GM18868 (cell line): ENCODE measurements at regions not wholly inside any gene's neighbourhood (a gene's known extent, or its start where the extent isn't known, plus 50 kb on each side); places are given as distances from the start of the nearest gene placed in this dataset.

Source experiments
- ATAC-seq: cut with Tn5 transposase; IDR thresholded peaks from one replicate; pipeline ENCODE4 v1.9.1; 2021; ENCODE audit warnings: mild to moderate bottlenecking, moderate library complexity; ENCODE audit not compliant: unreplicated experiment

DNA sequence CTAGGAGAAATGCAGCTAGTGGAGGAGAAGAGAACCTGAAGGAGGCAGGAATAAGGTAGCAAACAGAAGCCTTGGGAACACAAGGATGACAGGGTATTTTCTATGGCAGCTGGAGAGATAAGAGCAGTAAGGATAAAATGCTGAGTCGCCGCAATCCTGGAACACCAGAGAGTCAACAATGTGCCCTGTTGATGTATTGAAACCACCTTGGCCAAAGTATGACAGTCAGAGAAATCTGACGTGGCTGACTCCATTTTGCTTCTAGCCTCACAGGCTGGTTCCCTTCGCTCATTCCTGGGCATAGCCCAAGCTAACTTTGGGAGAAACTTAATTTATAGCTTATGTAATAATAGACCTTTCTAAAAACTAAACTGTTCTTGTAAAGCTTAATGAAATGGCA lies 56.6 kb upstream of the C4orf54 start:
- no peak for ATAC-seq

DNA sequence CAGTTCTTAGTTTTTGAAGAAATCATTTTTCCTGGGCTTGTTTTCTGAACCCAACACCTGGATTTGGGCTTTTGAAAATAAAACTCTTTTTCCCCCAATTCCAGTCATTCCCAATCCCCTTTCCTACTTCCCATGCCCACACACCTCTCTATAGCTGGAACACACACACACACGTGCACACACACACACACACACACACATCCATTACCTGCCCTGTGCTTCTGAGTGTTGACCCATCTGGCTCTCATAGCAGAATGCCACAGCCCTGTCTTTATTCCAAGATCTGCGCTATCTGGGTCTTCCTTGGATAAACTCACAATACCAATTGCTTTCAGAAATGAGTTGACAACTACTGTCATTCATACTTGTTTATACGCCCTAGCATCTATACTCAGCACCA lies 54.9 kb upstream of the C4orf54 start:
- ATAC-seq = no peak

DNA sequence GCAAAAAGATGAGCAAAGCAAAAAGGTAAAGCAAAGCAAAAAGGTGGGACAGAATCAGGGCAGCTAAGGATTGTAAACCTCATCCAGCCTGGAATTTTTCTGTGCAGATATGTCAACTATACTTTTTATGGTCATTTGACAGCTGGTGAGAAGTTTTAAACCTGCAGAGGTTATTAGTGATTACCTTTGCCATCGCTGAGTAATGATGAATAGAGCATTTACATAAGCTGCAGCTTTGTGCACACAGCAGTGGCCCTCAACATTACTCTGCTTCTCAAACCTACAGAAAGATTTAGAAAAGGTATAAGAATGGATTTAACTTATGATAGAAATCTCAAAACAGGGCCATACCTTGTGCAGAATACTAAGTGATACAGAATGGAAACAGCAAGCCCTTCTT lies 54.5 kb upstream of the C4orf54 start:
- no peak for ATAC-seq

DNA sequence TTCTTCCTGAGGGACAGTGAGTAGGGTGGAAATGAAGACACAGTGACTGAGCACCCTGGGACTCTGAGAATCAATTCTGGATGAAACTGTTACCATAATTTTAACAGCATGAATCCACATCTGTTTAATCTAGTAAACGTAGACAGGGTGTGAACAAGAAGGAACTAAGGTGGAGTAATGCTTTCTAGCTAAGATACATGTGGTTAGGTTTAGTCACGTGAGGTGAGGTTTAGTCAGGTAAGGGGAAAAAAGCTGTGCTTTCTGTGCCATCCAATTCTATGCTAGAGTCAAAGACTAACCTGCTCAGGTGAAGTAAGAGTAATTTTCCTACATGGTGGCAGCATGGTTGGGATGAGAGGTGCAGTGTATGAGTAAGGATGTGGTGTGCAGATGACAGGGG lies 54.0 kb upstream of the C4orf54 start:
- ATAC-seq = no peak

DNA sequence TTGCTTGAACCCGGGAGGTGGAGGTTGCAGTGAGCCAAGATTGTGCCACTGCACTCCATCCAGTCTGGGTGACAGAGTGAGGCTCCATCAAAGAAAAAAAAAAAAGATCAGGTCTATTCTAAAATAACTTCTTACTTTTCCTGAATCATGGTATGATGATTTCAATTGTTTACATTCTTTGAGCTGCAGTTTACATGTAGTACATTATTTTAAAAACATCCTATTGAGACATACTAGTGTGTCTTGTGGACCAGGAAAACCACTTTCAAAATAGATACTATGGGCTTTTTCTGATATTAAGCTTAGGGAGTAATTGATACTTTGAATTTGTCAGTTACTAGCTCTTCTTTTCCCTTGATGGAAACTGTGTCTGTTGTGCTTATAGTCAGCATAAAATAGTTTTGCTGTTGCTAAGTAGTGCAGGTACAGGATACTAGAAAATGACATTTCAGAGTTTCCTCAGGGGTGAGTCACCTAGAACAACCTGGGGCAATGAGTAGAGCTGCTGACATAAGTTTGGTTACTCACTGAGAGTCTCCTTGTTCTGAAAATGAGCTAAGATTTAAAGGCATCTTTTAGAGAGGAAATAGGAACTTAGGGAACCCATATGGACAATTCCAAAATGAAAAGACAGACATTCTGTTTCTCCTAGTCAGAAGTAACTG lies 53.2 kb upstream of the C4orf54 start:
- ATAC-seq = no peak

DNA sequence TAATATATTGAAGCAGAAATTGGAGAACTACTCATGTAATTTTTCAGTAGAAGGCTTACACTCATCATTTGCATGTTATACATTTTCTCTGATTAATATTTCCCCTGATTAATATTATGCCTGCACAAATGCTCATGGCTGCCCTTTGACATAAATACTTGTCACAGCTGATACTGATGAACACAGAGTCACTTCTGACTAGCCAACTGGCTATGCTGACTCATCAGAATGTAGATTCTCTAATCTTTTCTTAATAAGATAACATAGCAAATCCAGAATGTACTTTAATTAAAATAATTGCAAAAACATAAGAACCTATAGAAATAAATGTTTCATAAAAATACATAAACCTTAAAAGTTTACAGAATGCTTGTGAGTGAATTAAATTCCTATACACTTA lies 52.4 kb upstream of the C4orf54 start:
- ATAC-seq = no peak

DNA sequence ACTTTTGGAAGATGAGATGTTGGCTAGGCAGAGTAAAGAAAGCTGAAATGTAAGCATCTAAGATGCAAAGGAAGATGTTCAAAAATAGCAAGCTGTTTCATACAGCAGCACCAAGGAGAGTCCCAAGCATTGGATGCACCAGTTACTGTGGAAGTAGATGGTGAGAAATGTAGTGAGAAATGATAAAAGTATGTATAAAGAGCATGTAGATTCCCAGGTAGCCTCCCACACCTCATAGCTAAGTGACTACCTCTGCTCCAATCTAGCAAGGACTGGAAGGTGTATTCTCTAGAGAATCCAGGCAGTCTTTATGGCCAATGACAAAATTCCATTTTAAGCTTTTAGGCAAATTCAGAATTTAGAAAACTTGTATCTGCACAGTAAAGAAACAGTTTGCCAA lies 50.9 kb upstream of the C4orf54 start:
- no peak for ATAC-seq
